Trophoblast cell (in vitro differentiated cells and primary cell): ENCODE measurements at regions not wholly inside any gene's neighbourhood (a gene's known extent, or its start where the extent isn't known, plus 50 kb on each side); places are given as distances from the start of the nearest gene placed in this dataset.

Source experiments
- DNase-seq, 2 donors: peaks; one replicate each; pipeline ENCODE4 v3.0.0-alpha.2; 2016
- H2AFZ ChIP-seq: 2 replicates; pipeline ENCODE4 v1.6.1; 2013; ENCODE audit warnings: low read length, moderate library complexity, mild to moderate bottlenecking; ENCODE audit not compliant: insufficient read depth, poor library complexity
- H2AK5ac ChIP-seq: 2 replicates; pipeline ENCODE4 v1.6.1; 2013; ENCODE audit warnings: mild to moderate bottlenecking, low read length
- H2BK120ac ChIP-seq: 2 replicates; pipeline ENCODE4 v1.6.1; 2013; ENCODE audit warnings: low read length, mild to moderate bottlenecking, moderate library complexity; ENCODE audit not compliant: insufficient read depth, poor library complexity
- H2BK12ac ChIP-seq: 2 replicates; pipeline ENCODE4 v1.6.1; 2013; ENCODE audit warnings: mild to moderate bottlenecking, low read length, moderate library complexity
- H2BK5ac ChIP-seq: 2 replicates; pipeline ENCODE4 v1.6.1; 2013; ENCODE audit warnings: low read length, low read depth, moderate library complexity, mild to moderate bottlenecking; ENCODE audit not compliant: poor library complexity
- H3K14ac ChIP-seq: 2 replicates; pipeline ENCODE4 v1.6.1; 2013; ENCODE audit warnings: mild to moderate bottlenecking, low read length
- H3K18ac ChIP-seq: 2 replicates; pipeline ENCODE4 v1.6.1; 2013; ENCODE audit warnings: mild to moderate bottlenecking, low read length
- H3K23ac ChIP-seq: 2 replicates; pipeline ENCODE4 v1.6.1; 2013; ENCODE audit warnings: low read length
- H3K27ac ChIP-seq: 2 replicates; pipeline ENCODE4 v1.5.1; 2013; ENCODE audit warnings: low read depth, mild to moderate bottlenecking, inconsistent platforms, low read length, moderate library complexity
- H3K27me3 ChIP-seq: 2 replicates; pipeline ENCODE4 v1.6.1; 2013; ENCODE audit warnings: inconsistent platforms, mild to moderate bottlenecking, low read length, moderate library complexity; ENCODE audit not compliant: insufficient read depth
- H3K36me3 ChIP-seq, 2 experiments: 1 replicate in 1 of 2; 2 replicates in 1 of 2; pipeline ENCODE4 v1.6.1; 2013; ENCODE audit warnings: low read length in 2 of 2, mild to moderate bottlenecking in 2 of 2, moderate library complexity in 1 of 2; ENCODE audit not compliant: insufficient read depth in 2 of 2, control insufficient read depth in 1 of 2
- H3K4ac ChIP-seq: 2 replicates; pipeline ENCODE4 v1.6.1; 2013; ENCODE audit warnings: low read depth, mild to moderate bottlenecking, low read length, moderate library complexity
- H3K4me1 ChIP-seq, 2 experiments: 1 replicate in 1 of 2; 2 replicates in 1 of 2; pipeline ENCODE4 v1.6.1; 2013; ENCODE audit warnings: low read length in 2 of 2, mild to moderate bottlenecking in 2 of 2, moderate library complexity in 1 of 2; ENCODE audit not compliant: insufficient read depth in 2 of 2, control insufficient read depth in 1 of 2
- H3K4me2 ChIP-seq: 2 replicates; pipeline ENCODE4 v1.6.1; 2013; ENCODE audit warnings: inconsistent platforms, mild to moderate bottlenecking, low read length, moderate library complexity
- H3K4me3 ChIP-seq: 2 replicates; pipeline ENCODE4 v1.5.1; 2013; ENCODE audit warnings: mild to moderate bottlenecking, low read depth, low read length, inconsistent platforms
- H3K79me1 ChIP-seq: one replicate; pipeline ENCODE4 v1.6.1; 2013; ENCODE audit warnings: low read length
- H3K79me2 ChIP-seq: 2 replicates; pipeline ENCODE4 v1.6.1; 2013; ENCODE audit warnings: low read length, mild to moderate bottlenecking; ENCODE audit not compliant: control insufficient read depth, insufficient read depth, poor library complexity
- H3K9ac ChIP-seq: 2 replicates; pipeline ENCODE4 v1.6.1; 2013; ENCODE audit warnings: mild to moderate bottlenecking, low read length
- H3K9me3 ChIP-seq: 2 replicates; pipeline ENCODE4 v1.6.1; 2013; ENCODE audit warnings: low read depth, mild to moderate bottlenecking, control low read depth, inconsistent platforms, low read length; ENCODE audit not compliant: insufficient read depth
- H4K12ac ChIP-seq: 2 replicates; pipeline ENCODE4 v1.6.1; 2013; ENCODE audit warnings: low read depth, mild to moderate bottlenecking, low read length, moderate library complexity
- H4K8ac ChIP-seq: 2 replicates; pipeline ENCODE4 v1.6.1; 2013; ENCODE audit warnings: low read depth, mild to moderate bottlenecking, low read length, moderate library complexity
- H4K91ac ChIP-seq: one replicate; pipeline ENCODE4 v1.6.1; 2013; ENCODE audit warnings: low read depth, mild to moderate bottlenecking, low read length, moderate library complexity
- WGBS: extraction: QIAGEN DNeasy Blood & Tissue Kit; methylation state at CpG from one replicate; pipeline ENCODE4 v1.1.7; 2013; ENCODE audit warnings: missing lambda C conversion rate; ENCODE audit not compliant: insufficient read length, insufficient coverage; ENCODE audit errors: extremely low coverage; 5-methylcytosine and 5-hydroxymethylcytosine counted together

DNA sequence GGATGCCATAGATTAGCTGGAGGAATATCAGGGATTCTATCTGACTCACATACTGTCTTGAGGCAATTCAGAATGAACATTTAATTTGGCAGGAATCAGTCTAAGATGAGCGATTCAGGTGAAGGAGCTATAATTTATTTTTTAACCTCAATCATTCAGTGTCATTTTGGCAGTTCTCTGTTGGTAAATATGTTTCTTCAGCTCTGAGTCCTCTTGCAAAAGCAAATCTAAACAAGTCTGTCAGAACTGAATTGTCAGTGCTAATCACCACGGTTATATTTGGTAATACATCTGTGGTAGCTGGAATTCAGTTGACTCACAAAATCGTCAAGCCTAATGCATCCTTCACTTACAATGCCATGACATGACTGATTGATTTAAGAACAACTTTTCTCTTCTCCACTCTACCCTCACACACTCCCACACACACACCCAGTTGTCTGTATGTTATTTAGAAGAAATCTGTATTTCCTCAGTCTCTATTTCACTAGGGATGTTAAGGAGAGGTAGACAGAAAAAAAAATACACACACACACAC is 516.6 kb upstream of the NXPH2 start:
- WGBS = no CpG with 5 or more reads among the region's 3 CpGs
- H3K27me3 ChIP-seq = no peaks in the 10 kb centered on the region
- no peak overlapping the region for H3K4me2 ChIP-seq
- H3K23ac ChIP-seq = no peak overlapping the region
- H2BK5ac ChIP-seq = no peak overlapping the region
- no peak overlapping the region for H3K9ac ChIP-seq
- H3K79me1 ChIP-seq = no peaks in the 10 kb centered on the region
- no peak overlapping the region for H3K27ac ChIP-seq
- no peaks in the 10 kb centered on the region for H3K9me3 ChIP-seq
- no peaks in the 10 kb centered on the region for H3K36me3 ChIP-seq
- no peak overlapping the region for H2AFZ ChIP-seq
- H2AK5ac ChIP-seq = no peak overlapping the region
- H2BK120ac ChIP-seq = no peak overlapping the region
- H3K14ac ChIP-seq = no peak overlapping the region
- no peaks in the 10 kb centered on the region for H3K4me1 ChIP-seq
- H3K4me3 ChIP-seq = no peak overlapping the region
- H3K4ac ChIP-seq = no peak overlapping the region
- H3K79me2 ChIP-seq = no peaks in the 10 kb centered on the region
- H4K12ac ChIP-seq = no peak overlapping the region
- no peak overlapping the region for H3K18ac ChIP-seq
- no peak overlapping the region for H4K8ac ChIP-seq
- no peak overlapping the region for H2BK12ac ChIP-seq
- no peak overlapping the region for H4K91ac ChIP-seq
- no peak for DNase-seq

DNA sequence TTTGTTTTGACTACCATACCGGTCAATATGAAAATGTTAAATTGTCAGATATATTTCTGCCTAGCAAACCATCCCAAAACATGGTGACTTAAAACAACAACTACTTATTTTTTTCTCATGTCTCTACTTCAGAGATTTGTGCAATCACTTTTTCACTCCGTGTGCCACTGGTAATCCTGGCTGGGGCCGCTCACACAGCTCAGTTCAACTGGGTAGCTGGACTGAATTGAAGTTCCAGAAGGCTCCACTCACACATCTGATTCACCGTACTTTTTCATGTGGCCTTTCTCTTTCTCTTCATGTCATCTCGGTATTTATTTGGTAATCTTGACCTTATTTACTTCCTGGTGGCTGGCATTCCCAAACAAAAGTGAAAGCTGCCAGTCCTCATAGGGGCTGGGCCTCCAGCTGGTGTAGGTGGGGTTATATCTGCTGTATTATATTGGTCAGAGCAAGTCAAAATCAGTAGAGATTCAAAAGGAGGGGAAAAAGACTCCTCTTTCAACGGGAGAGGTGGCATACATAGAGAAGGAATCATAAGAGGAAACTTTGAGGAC is 513.9 kb upstream of the NXPH2 start:
- Histone ChIP-seq H3K27ac (no peak overlapping the region), H3K4me3 (no peak overlapping the region), H2BK12ac (no peak overlapping the region), H2BK5ac (no peak overlapping the region), H3K4me1 (no peaks in the 10 kb centered on the region), H3K27me3 (no peaks in the 10 kb centered on the region), H3K23ac (no peak overlapping the region), H4K8ac (no peak overlapping the region), H3K9me3 (no peaks in the 10 kb centered on the region), H3K79me2 (no peaks in the 10 kb centered on the region), H3K79me1 (no peaks in the 10 kb centered on the region), H4K91ac (no peak overlapping the region), H3K18ac (no peak overlapping the region), H3K9ac (no peak overlapping the region), H3K4ac (no peak overlapping the region), H2AK5ac (no peak overlapping the region), H4K12ac (no peak overlapping the region), H3K14ac (no peak overlapping the region), H3K36me3 (no peaks in the 10 kb centered on the region), H2AFZ (no peak overlapping the region), H2BK120ac (no peak overlapping the region), H3K4me2 (no peak overlapping the region)
- WGBS = no CpG with 5 or more reads among the region's 6 CpGs
- DNase-seq = no peak

DNA sequence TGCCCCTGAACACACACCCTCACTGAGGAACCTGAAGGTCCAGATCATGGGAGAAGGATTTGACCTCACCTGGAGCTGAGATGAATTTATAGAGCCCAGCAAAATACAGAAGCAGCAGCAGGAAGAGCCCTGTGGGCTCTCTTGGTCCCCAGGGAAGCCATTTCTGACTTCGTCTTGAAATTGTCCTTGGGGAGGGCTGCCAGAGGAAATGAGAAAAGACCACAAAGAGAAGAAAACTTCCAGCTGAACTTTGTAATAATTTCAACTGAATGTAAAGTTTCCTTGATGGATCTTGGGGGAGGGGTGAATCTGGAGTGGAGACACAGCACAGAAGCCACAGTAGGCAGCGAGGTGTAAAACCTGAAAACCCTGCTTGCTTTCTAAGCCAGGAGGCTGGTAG is 500.9 kb upstream of the NXPH2 start:
- Histone ChIP-seq H3K18ac (no peak overlapping the region), H3K4me3 (no peak overlapping the region), H3K9me3 (no peaks in the 10 kb centered on the region), H3K27ac (no peak overlapping the region), H3K4me1 (no peaks in the 10 kb centered on the region), H2BK12ac (no peak overlapping the region), H3K36me3 (no peaks in the 10 kb centered on the region), H3K14ac (no peak overlapping the region), H4K8ac (no peak overlapping the region), H3K9ac (no peak overlapping the region), H3K27me3 (no peaks in the 10 kb centered on the region), H3K79me1 (no peaks in the 10 kb centered on the region), H2AK5ac (no peak overlapping the region), H4K91ac (no peak overlapping the region), H3K23ac (no peak overlapping the region), H3K79me2 (no peaks in the 10 kb centered on the region), H3K4me2 (no peak overlapping the region), H3K4ac (no peak overlapping the region), H2AFZ (no peak overlapping the region), H2BK120ac (no peak overlapping the region), H4K12ac (no peak overlapping the region), H2BK5ac (no peak overlapping the region)
- no CpG with 5 or more reads among the region's 2 CpGs for WGBS
- no peak for DNase-seq

DNA sequence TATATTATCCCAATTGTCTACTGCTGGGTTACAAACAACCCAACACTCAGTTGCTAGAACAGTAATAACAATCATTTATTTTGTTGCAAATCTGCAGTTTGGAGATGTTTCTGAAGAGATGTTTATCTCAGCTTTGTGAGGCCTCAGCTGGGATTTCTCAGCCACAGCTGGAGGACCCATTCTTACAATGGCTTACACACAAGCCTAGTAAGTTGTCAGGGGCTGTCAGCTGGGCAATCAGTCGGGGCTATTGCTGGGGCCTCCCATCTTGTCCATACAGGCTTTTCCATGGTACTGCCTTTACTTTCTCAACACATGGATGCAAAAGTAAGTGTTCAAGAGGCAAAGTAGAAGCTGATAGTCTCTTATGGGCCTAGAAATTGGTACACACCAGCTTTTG is 491.7 kb upstream of the NXPH2 start:
- no peak overlapping the region for H3K18ac ChIP-seq
- no peak overlapping the region for H3K27ac ChIP-seq

More for the DNA sequence above, 491.7 kb upstream of the NXPH2 start:
- Histone ChIP-seq H3K4me1 (no peaks in the 10 kb centered on the region), H2AK5ac (no peak overlapping the region), H4K12ac (no peak overlapping the region), H2BK5ac (no peak overlapping the region), H2BK12ac (no peak overlapping the region), H3K4me3 (no peak overlapping the region), H2AFZ (no peak overlapping the region), H3K14ac (no peak overlapping the region), H4K91ac (no peak overlapping the region), H3K79me2 (no peaks in the 10 kb centered on the region), H2BK120ac (no peak overlapping the region), H3K4me2 (no peak overlapping the region), H4K8ac (no peak overlapping the region), H3K9me3 (no peaks in the 10 kb centered on the region), H3K79me1 (no peaks in the 10 kb centered on the region), H3K23ac (no peak overlapping the region), H3K4ac (no peak overlapping the region), H3K9ac (no peak overlapping the region), H3K36me3 (no peaks in the 10 kb centered on the region), H3K27me3 (no peaks in the 10 kb centered on the region)
- no CpG with 5 or more reads among the region's 1 CpG for WGBS
- no peak for DNase-seq
